ENCODE measurements at regions not wholly inside any gene's neighbourhood (a gene's known extent, or its start where the extent isn't known, plus 50 kb on each side); places are given as distances from the start of the nearest gene placed in this dataset.

GRCh38 chr4:138816875-138817274, 198.7 kb upstream of the NOCT start:
- TF ChIP-seq CTCF (conservative IDR thresholded peaks at IDR 0.05 in 1 of 2, IDR thresholded peaks at IDR 0.05 in 1 of 2; ENCODE audit: extremely low read depth in 1 of 2, insufficient read depth in 1 of 2, low read depth in 1 of 2, low read length in 2 of 2) (no peak), EZH2 (IDR thresholded peaks at IDR 0.05; ENCODE audit: borderline replicate concordance, low read length) (no peak)
